ENCODE measurements at regions not wholly inside any gene's neighbourhood (a gene's known extent, or its start where the extent isn't known, plus 50 kb on each side); places are given as distances from the start of the nearest gene placed in this dataset.
"Not testable (repeated sequence)": the region's sequence is repeated elsewhere in the genome, so short reads cannot be mapped to it uniquely, and the experiment has no call there.

DNA sequence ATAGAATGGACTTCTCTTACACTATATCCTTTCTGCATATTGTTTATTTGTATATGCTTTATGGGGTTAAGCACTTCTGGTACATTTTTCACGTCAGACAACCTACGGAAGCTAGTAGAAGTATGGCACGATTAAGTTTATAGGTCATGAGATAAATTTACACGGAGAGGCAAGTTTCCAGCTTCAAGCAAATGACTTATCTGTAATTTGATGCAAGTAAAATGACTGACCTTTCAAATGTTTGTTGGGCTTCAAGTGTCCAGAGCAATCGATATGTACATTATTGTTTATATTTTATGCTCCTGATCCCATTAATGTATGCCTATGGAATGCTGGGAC lies 97.5 kb upstream of the EFEMP1 start:
- DNase-seq (ENCODE audit: low read depth in 2 of 2): no peak

DNA sequence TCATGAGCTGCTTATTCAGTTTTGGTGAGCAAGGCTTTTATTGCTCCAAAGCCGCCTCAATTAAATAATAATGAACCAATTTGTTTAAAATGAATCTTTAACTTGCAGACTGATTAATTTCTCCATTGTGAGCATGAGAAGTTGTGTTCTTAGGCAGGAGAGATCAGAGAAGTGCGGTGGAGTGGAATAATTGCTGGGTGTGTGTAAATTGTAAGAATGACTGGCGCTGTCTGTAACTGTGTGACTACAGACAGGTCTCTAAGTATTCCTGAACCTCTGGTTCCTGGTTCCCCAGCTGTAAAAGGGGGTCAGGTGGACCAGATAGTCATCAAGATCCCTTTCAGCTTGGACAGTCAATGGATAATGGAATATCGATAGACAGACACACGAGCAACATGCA lies 98.0 kb upstream of the EFEMP1 start:
- DNase-seq (ENCODE audit: low read depth in 2 of 2): no peak

DNA sequence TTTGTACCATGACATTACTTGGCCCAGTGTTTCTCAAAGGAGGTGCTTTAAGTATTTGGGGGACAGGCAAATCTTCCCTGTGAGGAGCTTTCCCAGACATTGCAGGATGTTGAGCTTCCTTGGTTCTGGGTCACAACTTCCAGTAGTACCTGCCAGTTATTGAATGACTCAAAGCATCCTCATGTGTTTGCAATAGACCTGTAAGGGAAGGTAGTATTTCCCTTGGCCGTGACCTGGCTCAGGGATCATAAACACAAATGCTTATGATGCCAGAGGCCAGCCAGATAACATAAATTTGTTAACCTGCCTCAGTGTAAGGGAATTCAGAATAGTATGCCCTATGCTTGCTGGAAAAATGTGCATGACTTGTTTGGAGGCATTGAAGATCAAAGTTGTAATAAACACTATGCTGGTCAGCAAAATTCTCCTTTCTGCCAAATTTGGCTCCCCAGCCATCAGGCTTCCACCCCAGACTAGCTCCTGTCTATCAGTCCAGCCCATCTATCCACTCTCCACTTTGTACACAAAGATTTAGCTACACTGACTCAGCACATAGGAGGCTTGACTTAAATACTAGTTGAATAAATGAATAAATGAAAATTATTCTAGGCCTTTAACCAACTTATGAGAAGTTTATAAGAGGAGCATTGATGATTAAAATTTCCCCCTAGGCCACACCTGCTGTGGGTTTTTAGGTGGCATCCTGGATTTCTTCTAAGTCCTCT lies 102.0 kb upstream of the EFEMP1 start:
- no peak for DNase-seq (ENCODE audit: low read depth in 2 of 2)

DNA sequence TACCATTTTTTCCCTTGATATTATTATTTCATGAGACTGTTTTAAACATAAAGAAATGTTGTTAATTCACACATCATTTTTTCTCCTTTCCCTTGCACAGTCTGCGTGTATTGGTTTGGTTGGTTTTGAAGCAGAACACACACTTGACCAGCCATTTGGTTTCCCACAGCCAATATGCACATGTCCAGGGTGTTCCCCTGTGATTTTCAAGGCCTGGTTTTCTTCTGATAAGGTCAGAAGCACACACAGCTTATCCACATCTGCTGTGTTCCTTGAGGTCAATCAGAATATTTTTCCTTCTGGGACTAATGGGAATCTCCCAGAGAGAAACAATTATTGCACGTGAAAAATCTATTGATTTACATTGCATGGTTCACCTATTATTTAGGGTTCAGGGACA lies 103.2 kb upstream of the EFEMP1 start:
- DNase-seq (ENCODE audit: low read depth in 2 of 2): no peak

DNA sequence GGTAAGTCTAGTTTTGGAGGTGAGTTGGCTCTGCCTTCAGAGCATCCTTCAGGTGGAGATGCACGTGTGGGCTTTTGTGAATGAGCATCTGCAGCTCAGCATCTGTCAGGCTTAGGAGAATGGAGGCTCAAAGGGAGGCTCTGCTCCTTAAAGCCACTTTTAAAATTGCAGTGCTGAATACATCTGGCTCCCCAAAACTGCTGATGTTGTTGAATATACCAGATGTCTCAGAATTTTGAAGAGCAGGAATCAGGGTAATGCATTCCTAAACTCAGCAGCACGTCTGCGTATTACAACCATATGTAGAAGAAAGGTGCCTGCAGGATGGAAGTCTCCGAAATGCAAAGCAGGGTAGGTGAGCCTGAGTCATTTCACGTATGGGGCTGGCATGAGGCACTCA lies 106.5 kb upstream of the EFEMP1 start:
- no peak for DNase-seq (ENCODE audit: low read depth in 2 of 2)

DNA sequence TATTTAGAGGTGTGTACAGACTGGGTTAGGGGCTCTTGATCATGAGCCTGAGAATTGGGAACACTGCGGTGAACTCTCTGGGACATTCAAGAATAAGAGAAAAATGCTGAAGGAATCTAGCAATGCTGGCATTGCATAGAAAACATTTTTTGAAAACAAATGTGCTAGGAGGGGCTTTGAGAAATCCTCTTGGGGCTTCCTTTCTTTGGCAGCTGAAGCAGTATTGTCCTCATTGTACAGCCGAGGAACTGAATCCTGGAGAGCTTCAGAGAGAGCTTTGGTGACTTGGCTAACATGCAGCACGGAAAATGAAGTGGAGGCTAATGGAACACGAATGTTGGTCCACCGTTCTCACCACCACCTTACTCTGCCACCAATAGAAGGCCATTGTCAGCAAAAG lies 107.3 kb upstream of the EFEMP1 start:
- no peak for DNase-seq (ENCODE audit: low read depth in 2 of 2)

DNA sequence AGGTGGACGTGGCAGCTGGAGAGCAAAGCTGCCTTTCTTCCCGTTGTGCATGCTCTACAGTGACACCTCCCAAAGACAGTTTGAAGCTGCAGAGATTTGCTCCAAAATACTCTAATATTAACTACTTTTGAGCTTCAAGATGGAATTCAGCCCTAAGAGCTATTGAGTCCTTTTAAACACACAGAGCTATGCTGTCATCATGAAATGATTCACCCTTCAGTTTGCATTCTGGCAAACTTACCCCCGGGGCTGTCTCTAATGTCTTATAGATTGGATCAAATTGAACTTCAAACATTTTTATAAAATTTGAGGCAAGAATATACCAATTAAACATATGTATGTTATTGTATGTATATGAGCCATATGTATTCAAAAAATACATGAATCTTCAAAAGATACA lies 110.7 kb upstream of the EFEMP1 start:
- no peak for DNase-seq (ENCODE audit: low read depth in 2 of 2)

DNA sequence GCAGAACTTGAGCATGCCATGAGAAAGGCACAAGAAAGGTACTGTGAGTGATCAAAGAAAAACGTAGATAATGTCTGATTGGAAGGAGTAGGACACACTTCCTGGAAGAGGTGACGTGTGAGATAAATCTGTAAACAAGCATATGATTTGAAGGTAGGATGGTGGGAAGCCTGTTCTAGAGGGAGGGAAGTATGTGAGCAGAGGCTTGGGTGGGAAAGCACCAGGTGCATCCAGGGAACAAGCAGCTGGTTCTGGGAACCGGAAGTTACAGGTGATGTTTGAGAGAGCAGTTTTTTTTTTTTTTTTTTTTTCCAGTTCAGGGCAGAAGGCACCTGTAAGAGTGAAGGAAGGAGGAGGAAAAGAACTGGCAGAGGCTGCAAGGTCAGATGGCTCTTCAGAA lies 116.6 kb upstream of the EFEMP1 start:
- no peak for DNase-seq (ENCODE audit: low read depth in 2 of 2)

DNA sequence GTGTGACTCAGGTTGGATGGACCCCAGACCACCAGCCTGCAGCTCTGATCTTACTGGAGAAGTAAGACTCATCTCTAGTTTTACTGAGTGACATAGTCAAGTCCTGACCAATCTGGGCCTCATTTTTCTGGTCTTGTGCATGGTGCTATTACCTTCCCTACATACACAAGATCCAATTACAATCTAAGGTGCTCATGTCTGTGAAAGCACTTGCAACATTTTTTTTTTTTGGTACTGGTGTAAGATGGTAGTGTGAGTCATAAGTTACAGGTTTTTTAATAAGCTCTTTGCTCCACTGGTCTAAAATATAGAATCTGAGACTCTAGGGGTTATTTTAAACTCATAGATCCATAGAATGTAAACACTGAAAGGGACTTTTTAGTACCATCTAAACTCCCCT lies 117.3 kb upstream of the EFEMP1 start:
- no peak for DNase-seq (ENCODE audit: low read depth in 2 of 2)

DNA sequence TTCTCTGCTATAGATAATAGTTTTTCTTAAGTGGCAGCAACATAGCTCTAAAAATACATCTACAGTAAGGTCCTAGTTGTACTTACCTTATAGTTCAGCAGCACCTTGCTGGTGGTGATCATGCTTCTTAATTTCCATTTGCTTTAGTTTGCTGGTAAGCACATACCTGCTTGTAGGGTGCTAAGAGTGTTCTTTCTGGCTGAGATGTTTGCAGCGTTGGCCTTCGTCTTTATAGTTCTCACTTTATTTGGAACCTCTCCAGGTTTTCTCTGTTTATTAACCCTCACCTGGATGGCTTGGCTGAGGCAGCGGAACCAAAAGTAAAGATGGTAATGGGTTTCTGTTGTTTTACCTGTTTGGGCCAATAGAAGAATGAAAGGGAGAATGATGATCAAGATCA lies 123.6 kb upstream of the EFEMP1 start:
- DNase-seq (ENCODE audit: low read depth in 2 of 2): no peak

DNA sequence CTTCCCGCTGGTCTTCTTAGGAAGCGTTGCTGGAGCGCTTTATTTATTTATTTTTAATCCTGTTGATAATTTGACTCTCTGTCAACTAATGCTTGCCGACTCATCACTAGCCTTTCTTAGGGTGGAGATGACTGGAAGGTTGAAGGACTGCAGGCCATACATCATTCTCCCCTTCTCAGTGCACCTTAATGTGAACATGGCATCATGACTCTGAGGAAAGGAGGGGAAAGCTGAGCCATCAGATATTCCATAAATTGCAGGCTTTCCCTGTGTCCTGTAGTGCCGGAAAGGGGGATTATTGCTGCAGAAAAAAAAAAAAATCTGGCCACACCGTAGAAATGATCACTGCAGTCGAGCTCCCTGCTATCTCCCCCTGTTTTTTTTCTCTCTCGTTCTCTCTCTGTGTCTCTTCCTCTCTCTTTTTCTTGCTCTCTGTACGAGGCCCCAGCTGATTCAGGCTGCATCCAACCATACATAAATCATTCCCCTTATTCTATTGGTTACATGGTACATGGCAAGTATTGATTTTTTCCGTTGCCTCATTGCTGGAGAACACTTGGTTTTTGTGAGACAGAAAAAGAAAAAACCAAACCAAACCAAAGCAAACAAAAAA lies 125.8 kb upstream of the EFEMP1 start:
- no peak for DNase-seq (ENCODE audit: low read depth in 2 of 2)

DNA sequence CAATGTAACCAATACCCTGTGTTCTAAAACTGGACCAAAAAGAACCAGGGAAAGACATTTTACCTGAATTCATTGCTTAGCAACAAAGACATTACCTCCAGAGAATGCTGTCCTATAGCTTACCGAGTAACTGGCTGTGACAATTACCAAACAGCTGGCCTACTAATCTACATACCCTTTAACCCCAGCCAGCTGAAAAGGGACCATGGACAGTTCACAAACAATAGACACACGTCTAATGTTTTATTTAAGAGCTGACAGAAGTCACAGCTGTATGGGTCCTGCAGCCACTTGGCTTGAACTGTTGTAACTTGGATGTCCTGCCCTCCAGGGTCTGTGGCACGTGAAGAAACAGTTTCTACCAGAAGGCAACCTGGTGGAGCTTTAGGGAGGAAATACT lies 130.1 kb upstream of the EFEMP1 start:
- DNase-seq (ENCODE audit: low read depth in 2 of 2): no peak

DNA sequence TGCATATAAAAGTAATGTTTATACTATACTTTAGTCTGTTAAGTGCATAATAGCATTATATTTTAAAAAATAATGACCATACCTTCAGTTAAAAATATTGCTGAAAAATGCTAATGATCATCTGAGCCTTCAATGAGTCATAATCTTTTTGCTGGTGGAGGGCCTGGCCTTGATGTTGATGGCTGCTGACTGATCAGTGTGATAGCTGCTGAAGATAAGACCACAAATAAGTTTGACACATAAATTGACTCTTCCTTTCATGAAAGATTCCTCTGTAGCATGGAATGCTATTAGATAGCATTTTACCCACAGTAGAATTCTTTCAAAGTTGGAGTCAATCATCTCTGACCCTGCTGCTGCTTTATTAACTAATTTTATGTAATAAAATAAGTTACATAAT lies 128.4 kb upstream of the CCDC85A start:
- no peak for DNase-seq (ENCODE audit: low read depth in 2 of 2)

DNA sequence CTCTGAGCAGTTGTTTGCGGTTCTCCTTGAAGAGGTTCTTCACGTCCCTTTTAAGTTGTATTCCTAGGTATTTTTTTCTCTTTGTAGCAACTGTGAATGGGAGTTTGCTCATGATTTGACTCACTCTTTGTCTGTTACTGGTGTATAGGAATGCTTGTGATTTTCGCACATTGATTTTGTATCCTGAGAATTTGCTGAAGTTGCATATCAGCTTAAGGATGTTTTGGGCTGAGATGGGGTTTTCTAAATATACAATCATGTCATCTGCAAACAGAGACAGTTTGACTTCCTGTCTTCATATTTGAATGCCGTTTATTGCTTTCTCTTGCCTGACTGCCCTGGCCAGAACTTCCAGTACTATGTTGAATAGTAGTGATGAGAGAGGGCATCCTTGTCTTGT lies 122.5 kb upstream of the CCDC85A start:
- DNase-seq (ENCODE audit: low read depth in 2 of 2): not testable (repeated sequence)

DNA sequence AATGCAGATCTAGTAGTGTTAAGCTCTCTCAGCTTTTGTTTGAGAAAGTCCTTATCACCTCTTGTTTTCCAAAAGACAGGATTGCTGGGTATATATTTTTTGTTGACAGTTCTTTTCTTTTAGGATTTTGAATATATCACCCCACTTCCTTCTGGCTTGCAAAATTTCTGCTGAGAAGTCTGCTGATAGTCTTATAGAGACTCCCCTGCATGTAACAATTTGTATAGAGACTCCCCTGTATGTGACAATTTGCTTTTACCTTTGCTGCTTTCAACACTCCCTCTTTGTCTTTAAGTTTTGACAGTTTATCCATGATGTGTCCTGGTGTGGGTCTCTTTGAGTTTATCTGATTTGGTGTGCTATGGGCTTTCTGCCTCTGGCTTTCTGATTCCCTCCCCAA lies 115.0 kb upstream of the CCDC85A start:
- DNase-seq (ENCODE audit: low read depth in 2 of 2): no peak

DNA sequence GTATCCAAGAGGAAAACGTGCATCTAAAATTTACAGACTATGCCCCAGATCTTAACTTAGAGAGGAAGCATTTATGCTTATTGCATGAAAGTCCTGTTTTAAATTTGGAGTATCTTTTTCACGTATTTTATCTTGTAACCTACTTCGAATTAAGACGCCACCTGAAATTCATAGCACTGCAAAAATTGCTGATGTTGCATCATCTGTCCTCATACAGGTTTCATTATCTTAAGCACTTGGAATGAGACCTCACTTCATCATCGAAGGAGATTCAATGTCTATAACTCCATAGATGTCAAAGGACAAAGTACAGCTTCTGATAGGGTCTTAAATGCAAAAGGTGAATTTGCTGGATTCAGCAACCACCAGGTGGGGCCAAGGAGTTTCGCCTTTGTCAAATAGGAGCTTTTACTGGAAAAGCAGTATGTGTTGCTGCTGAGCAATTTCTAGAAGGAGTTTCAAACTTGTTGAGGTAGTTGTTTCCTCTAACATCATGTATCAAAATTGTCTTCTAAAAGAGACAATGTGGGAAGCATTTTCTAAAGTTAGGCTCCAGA lies 106.4 kb upstream of the CCDC85A start:
- DNase-seq (ENCODE audit: low read depth in 2 of 2): no peak

DNA sequence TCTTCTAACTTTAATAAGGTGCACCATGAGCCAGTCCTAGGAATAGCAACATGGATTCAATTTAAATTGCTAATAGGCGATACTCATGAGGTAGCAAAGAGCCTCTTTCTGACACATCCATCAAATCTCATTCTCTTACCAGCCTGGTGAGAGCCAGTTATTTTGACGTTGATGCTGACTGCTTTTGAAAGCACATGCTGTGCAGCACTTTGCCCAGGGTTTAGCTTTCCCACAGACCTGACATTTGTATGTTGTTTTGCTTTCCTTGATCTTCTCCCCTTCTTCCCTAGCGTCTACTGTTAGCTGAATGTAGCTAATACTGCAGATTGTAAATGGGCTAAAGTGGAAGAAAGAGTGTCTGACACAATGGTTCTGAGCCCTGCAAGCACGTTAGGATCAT lies 101.1 kb upstream of the CCDC85A start:
- DNase-seq (ENCODE audit: low read depth in 2 of 2): no peak

DNA sequence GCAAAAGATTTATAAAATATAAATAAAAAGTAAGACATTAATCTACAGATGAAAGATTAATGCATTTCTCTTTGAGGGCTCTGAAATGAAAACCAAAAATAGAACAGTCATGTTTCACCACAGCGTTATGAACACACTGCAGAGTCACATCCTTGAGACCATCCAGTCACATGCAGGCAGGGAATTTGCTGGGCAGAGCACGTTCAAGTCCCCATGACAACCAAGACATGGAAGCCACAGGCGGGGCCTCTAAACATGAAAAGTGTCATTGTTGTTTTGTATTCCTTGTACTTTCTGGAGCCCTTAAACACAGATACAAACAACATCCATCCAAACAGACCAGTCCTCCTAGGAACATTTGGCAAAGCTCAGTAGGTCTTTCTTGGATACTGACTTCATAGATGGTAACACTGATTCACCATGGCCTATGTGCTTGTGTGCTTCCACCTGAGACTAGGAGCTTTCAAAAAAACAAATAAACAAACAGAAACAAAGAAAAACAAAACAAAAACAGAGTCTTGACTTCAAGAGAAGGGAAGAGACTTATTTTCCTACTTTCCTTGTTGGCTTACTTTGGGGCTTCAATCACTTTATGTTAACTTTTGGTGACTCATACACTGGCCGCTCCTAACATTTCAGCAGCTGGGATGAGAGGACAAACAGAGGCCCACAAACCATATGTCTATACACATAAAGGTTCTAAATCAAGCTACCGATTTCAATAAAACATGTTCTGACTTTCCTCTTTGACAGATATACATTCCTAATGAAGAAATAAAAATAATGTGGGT lies 99.5 kb upstream of the CCDC85A start:
- no peak for DNase-seq (ENCODE audit: low read depth in 2 of 2)

DNA sequence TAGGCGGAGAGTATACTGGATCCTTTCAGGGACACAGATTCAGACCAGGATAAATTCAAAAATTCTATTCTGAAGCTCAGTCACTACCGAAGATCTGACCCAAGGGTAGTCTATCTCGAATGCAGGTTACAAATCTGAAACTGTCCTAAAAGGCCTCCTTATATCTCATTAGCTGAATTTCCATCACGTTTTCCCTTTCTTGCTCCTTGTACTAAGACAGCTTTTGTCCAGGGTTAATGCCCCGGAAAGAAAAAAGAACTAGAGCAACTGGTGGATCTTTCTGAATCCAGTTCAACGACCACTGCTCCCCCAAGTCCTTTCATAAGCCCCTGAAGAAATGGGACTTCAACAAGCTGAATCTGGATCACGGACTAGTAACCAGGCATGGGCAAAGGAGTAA lies 97.5 kb upstream of the CCDC85A start:
- DNase-seq (ENCODE audit: low read depth in 2 of 2): no peak

DNA sequence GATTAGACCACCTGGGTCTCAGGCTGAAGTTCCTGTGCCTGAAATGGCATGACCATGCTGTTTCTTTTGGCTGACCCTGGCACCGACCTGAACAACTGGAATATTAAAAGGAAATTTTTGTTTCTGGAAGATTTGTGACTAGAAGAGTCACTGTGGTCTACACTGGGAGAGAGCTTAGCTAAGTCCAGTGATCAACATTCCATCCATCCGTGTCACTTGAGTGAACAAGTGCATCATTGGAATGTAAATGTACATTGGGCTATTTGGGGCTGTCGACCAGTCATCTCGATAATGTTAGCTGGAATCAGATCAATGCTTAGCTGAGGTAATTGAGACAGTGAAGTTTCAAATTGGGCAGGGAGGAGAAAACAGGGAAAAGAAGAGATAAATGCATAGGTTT lies 95.4 kb upstream of the CCDC85A start:
- no peak for DNase-seq (ENCODE audit: low read depth in 2 of 2)

DNA sequence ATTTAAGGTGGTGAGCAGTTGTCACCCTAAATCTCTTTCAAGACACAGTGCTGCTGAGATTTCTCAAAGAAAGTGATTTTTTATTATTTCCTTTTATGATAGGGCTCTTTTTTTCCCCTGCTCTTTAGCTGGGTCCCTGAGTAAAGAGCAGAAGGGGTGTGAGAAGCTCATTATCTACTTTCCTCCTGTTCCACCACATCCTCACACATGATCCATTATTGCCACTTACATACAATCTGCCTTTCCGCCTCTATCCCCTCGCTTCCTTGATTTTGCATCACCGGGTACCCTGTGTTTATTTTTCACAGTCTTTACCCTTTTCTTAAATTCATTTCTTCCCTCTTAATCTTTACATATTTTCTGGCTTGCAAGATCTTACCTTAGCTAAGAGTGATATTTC lies 93.9 kb upstream of the CCDC85A start:
- no peak for DNase-seq (ENCODE audit: low read depth in 2 of 2)

DNA sequence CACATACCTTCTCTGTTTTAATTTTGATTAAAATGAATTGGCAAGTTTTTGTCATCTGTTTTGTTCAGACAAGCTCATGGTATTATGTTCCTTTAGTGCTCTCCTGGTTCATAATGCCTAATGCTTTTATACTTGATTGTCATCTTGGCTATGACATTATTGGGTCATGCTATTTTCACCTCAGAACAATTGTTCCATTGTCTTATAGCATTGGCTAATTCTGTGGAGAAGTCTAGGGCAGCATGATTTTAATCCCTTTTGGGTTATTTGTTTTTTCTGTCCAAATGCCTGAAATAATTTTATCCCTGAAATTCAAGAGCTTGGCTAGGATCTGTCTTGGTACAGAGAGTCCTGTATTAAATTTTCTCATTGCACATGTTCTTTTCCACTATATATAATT lies 83.8 kb upstream of the CCDC85A start:
- DNase-seq (ENCODE audit: low read depth in 2 of 2): no peak

DNA sequence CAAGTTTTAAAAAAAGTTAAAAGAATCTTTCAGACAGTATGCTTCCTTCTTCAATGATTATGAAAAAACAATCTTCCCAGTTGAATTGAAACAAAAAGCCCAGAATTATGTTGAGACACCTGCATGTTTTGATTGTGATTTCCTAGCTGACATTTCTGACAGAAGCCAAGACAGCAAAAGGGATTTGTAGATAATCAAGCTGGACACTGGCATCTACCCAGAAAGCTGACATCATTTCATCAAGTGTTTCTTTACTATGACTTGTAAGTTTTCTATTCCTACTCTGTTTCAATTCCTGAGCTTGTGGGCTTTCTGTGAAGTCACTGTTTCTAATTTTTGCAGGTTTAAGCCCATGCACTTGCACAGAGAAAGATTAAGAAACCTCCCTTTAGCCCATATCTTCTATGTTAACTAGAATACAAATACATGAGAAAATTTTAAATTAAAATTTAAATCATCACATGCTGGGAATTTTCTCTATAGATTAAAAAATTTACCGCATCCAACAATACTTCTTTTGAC lies 82.9 kb upstream of the CCDC85A start:
- DNase-seq (ENCODE audit: low read depth in 2 of 2): no peak
